ENCODE measurements at regions not wholly inside any gene's neighbourhood (a gene's known extent, or its start where the extent isn't known, plus 50 kb on each side); places are given as distances from the start of the nearest gene placed in this dataset.

GRCh38 chr3:109597444-109597843, 260.1 kb upstream of the DPPA4 start (continued):
- TF ChIP-seq, protein P1, sequence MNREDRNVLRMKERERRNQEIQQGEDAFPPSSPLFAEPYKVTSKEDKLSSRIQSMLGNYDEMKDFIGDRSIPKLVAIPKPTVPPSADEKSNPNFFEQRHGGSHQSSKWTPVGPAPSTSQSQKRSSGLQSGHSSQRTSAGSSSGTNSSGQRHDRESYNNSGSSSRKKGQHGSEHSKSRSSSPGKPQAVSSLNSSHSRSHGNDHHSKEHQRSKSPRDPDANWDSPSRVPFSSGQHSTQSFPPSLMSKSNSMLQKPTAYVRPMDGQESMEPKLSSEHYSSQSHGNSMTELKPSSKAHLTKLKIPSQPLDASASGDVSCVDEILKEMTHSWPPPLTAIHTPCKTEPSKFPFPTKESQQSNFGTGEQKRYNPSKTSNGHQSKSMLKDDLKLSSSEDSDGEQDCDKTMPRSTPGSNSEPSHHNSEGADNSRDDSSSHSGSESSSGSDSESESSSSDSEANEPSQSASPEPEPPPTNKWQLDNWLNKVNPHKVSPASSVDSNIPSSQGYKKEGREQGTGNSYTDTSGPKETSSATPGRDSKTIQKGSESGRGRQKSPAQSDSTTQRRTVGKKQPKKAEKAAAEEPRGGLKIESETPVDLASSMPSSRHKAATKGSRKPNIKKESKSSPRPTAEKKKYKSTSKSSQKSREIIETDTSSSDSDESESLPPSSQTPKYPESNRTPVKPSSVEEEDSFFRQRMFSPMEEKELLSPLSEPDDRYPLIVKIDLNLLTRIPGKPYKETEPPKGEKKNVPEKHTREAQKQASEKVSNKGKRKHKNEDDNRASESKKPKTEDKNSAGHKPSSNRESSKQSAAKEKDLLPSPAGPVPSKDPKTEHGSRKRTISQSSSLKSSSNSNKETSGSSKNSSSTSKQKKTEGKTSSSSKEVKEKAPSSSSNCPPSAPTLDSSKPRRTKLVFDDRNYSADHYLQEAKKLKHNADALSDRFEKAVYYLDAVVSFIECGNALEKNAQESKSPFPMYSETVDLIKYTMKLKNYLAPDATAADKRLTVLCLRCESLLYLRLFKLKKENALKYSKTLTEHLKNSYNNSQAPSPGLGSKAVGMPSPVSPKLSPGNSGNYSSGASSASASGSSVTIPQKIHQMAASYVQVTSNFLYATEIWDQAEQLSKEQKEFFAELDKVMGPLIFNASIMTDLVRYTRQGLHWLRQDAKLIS (CRISPR knock-in tag; IDR thresholded peaks at IDR 0.05; ENCODE audit: borderline replicate concordance): no peak
- TF ChIP-seq, protein P2, sequence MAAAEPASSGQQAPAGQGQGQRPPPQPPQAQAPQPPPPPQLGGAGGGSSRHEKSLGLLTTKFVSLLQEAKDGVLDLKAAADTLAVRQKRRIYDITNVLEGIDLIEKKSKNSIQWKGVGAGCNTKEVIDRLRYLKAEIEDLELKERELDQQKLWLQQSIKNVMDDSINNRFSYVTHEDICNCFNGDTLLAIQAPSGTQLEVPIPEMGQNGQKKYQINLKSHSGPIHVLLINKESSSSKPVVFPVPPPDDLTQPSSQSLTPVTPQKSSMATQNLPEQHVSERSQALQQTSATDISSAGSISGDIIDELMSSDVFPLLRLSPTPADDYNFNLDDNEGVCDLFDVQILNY (CRISPR knock-in tag; IDR thresholded peaks at IDR 0.05): no peak

- no peaks in the 10 kb centered on the region for H3K36me3 Mint-ChIP-seq
- ChIA-PET POLR2A (interaction anchor here (0.6 kb wide), 1 partner anchor 600 kb away, joined by 3 read pairs; no protein-coding TSS in a partner anchor), CTCF (interaction anchor here (1.5 kb wide), 1 partner anchor 54 kb away, joined by 3 read pairs; no protein-coding TSS in a partner anchor)
- peaks cover 9% of the 10 kb centered on the region for H3K9me3 Mint-ChIP-seq
- DNase-seq (ENCODE audit: low spot score) (no peak), ATAC-seq (no peak)
- H3K4me3 Mint-ChIP-seq: no peak overlapping the region
- H3K4me1 Mint-ChIP-seq: no peaks in the 10 kb centered on the region
- H3K27ac Mint-ChIP-seq: no peak overlapping the region
- H3K27me3 Mint-ChIP-seq (ENCODE audit: low read depth): no peaks in the 10 kb centered on the region
- TF ChIP-seq SP1 (CRISPR knock-in tag; conservative IDR thresholded peaks at IDR 0.05) (no peak), ZNF423 (CRISPR knock-in tag; IDR thresholded peaks at IDR 0.05) (no peak), ZNF396 (CRISPR knock-in tag; IDR thresholded peaks at IDR 0.05; ENCODE audit: borderline replicate concordance) (no peak)
Measured at GRCh38 chr3:109607897-109608296, 270.6 kb upstream of the DPPA4 start.

GRCh38 chr3:109608574-109608973, 271.2 kb upstream of the DPPA4 start:
- Mint-ChIP-seq H3K9me3 (peaks cover 4% of the 10 kb centered on the region), H3K36me3 (no peaks in the 10 kb centered on the region), H3K27me3 (ENCODE audit: low read depth) (no peaks in the 10 kb centered on the region), H3K27ac (no peak overlapping the region), H3K4me3 (no peak overlapping the region), H3K4me1 (no peaks in the 10 kb centered on the region)
- CTCF ChIA-PET: no interaction called here
- POLR2A ChIA-PET: interaction anchor here (0.6 kb wide), 2 partner anchors 39 to 599 kb away, joined by 3 read pairs; no protein-coding TSS in a partner anchor
- ATAC-seq (no peak; the same call in 1 of the 2 replicates), DNase-seq (ENCODE audit: low spot score) (no peak)
- TF ChIP-seq IRF2 (CRISPR knock-in tag; IDR thresholded peaks at IDR 0.05; ENCODE audit: borderline replicate concordance, low read depth) (no peak), ZSCAN18 (CRISPR knock-in tag; IDR thresholded peaks at IDR 0.05) (no peak), USF2 (CRISPR knock-in tag; IDR thresholded peaks at IDR 0.05) (no peak), ZNF219 (CRISPR knock-in tag; IDR thresholded peaks at IDR 0.05; ENCODE audit: borderline replicate concordance) (no peak), TP53 (CRISPR knock-in tag; IDR thresholded peaks at IDR 0.05) (no peak), TEAD1 (CRISPR knock-in tag; IDR thresholded peaks at IDR 0.05) (no peak), ZNF281 (CRISPR knock-in tag; IDR thresholded peaks at IDR 0.05) (no peak), HMGA2 (CRISPR knock-in tag; IDR thresholded peaks at IDR 0.05) (no peak), FOXP1 (CRISPR knock-in tag; IDR thresholded peaks at IDR 0.05; ENCODE audit: borderline replicate concordance) (no peak)
- TF ChIP-seq, protein P3, sequence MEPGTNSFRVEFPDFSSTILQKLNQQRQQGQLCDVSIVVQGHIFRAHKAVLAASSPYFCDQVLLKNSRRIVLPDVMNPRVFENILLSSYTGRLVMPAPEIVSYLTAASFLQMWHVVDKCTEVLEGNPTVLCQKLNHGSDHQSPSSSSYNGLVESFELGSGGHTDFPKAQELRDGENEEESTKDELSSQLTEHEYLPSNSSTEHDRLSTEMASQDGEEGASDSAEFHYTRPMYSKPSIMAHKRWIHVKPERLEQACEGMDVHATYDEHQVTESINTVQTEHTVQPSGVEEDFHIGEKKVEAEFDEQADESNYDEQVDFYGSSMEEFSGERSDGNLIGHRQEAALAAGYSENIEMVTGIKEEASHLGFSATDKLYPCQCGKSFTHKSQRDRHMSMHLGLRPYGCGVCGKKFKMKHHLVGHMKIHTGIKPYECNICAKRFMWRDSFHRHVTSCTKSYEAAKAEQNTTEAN (CRISPR knock-in tag; IDR thresholded peaks at IDR 0.05): no peak
- TF ChIP-seq, protein P4, sequence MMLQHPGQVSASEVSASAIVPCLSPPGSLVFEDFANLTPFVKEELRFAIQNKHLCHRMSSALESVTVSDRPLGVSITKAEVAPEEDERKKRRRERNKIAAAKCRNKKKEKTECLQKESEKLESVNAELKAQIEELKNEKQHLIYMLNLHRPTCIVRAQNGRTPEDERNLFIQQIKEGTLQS (CRISPR knock-in tag; conservative IDR thresholded peaks at IDR 0.05): no peak
- TF ChIP-seq, protein P5, sequence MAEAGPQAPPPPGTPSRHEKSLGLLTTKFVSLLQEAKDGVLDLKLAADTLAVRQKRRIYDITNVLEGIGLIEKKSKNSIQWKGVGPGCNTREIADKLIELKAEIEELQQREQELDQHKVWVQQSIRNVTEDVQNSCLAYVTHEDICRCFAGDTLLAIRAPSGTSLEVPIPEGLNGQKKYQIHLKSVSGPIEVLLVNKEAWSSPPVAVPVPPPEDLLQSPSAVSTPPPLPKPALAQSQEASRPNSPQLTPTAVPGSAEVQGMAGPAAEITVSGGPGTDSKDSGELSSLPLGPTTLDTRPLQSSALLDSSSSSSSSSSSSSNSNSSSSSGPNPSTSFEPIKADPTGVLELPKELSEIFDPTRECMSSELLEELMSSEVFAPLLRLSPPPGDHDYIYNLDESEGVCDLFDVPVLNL (CRISPR knock-in tag; IDR thresholded peaks at IDR 0.05; ENCODE audit: borderline replicate concordance, low read depth): no peak

All from WTC11 (cell line).